Neural progenitor cell (in vitro differentiated cells): ENCODE measurements at regions not wholly inside any gene's neighbourhood (a gene's known extent, or its start where the extent isn't known, plus 50 kb on each side); places are given as distances from the start of the nearest gene placed in this dataset.

Experiments used
- CTCF ChIP-seq: fragments of 200-600 bp; sonication (generic); IDR thresholded peaks from 2 replicates; pipeline ENCODE4 v1.5.1; 2017; ENCODE audit warnings: antibody characterized with exemption, mild to moderate bottlenecking
- EZH2 ChIP-seq: fragments of 200-600 bp; sonication (generic); IDR thresholded peaks from 2 replicates; pipeline ENCODE4 v1.6.1; 2017; ENCODE audit warnings: antibody characterized with exemption, mild to moderate bottlenecking, moderate library complexity
- EZH2phosphoT487 ChIP-seq: fragments of 200-600 bp; sonication (generic); IDR thresholded peaks from 2 replicates; pipeline ENCODE4 v1.6.1; 2017; ENCODE audit warnings: antibody characterized with exemption

- TF ChIP-seq CTCF (no peak), EZH2phosphoT487 (no peak), EZH2 (no peak)
These were observed 114.1 kb downstream of the C1orf94 start for GRCh38 chr1:34290831-34291230.
